ENCODE measurements at regions not wholly inside any gene's neighbourhood (a gene's known extent, or its start where the extent isn't known, plus 50 kb on each side); places are given as distances from the start of the nearest gene placed in this dataset.

- TF ChIP-seq GATA2 (IDR thresholded peaks at IDR 0.05; ENCODE audit: low read depth, low read length) = no peak
- TF ChIP-seq GATA3 (IDR thresholded peaks at IDR 0.05; ENCODE audit: low read depth, low read length) = no peak
These were observed 216.4 kb upstream of the OSR1 start for GRCh38 chr2:19574778-19575260.
